Activated CD4-positive, alpha-beta T cell treated with anti-CD3 and anti-CD28 coated beads, Interleukin-2, Interleukin-6, amounts not matched to agents 100 ng/mL and 50 ng/mL, durations not matched to agents 16 hours and 8 hours (primary cell): ENCODE measurements at regions not wholly inside any gene's neighbourhood (a gene's known extent, or its start where the extent isn't known, plus 50 kb on each side); places are given as distances from the start of the nearest gene placed in this dataset.

Source experiments
- DNase-seq: peaks from one replicate; pipeline ENCODE4 v3.0.0-alpha.2; 2020

GRCh38 chr14:51479584-51480325, 172.0 kb upstream of the FRMD6 start:
- no peak for DNase-seq

GRCh38 chr14:51481643-51482042, 170.1 kb upstream of the FRMD6 start:
- no peak for DNase-seq

GRCh38 chr14:51482102-51482501, 169.6 kb upstream of the FRMD6 start:
- DNase-seq, result no peak

DNA sequence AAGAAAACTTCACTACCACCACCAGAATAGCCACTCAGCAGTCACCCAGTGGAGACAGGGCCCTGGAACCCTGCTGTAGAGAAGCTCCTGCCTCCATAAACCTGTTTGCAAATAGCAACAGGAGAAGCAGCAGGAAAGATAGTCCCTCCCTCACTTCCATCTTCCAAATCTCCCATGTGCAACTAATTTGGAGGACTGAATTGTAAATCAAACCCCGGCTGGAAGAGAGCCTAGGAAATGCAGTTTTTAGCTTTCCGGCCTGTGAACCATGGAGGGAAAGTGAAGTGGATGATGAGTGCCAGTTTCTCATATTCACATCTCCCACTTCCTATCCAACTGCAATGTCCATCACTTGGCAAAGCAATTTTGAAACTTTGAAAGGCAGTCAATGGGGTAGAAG, 167.2 kb upstream of the FRMD6 start:
- no peak for DNase-seq

- no peak for DNase-seq
These were observed 166.0 kb upstream of the FRMD6 start for GRCh38 chr14:51485733-51486132.

- DNase-seq, result no peak
These were observed 163.9 kb upstream of the FRMD6 start for GRCh38 chr14:51487848-51488247.

GRCh38 chr14:51488569-51489220, 163.0 kb upstream of the FRMD6 start:
- no peak for DNase-seq

DNA sequence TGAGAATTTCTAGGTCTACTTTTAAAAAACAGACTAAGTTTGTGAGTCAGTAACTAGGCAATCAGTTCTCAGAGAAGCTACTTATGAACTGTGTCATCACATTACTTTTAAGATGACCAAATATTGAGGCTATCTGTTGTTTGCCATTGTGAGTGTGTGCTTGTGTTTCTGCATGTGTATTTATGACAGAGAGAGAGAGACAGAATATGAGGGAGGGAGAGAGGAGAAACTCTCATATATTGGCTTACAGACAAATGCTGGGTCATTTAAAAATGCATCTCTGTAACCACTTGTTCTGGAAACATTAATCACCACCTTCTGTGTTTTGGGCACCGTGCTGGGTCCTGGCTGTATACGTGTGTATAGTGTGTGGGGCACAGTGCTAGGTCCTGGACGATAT, 161.5 kb upstream of the FRMD6 start:
- DNase-seq, result no peak

GRCh38 chr14:51491036-51491545, 160.6 kb upstream of the FRMD6 start:
- no peak for DNase-seq

GRCh38 chr14:51491776-51492175, 159.9 kb upstream of the FRMD6 start:
- DNase-seq, result no peak

DNA sequence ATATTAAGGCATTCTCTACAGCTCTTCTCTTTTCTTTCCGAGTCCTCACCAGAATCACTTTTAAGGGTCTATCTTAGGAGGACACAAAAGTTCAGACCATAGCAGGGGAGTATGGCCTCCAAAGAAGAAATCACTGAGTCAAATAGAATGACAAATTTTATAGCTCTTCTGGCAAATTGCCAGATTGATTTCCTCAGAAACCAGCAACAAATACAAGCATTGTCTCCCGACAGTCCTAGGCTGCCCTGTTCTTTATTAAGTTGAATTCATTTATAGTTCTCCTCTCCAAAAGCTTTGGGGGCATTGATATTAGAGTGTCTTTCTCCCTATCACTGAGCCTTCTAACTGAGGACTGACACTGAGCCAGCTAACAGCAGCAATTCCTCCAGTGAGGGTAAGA, 156.4 kb upstream of the FRMD6 start:
- DNase-seq, result no peak

- DNase-seq, result no peak
These were observed 153.1 kb upstream of the FRMD6 start for GRCh38 chr14:51498411-51499227.

- no peak for DNase-seq
These were observed 150.9 kb upstream of the FRMD6 start for GRCh38 chr14:51500776-51501175.

- no peak for DNase-seq
These were observed 150.0 kb upstream of the FRMD6 start for GRCh38 chr14:51501746-51502145.

- DNase-seq, result no peak
These were observed 147.0 kb upstream of the FRMD6 start for GRCh38 chr14:51504669-51505068.

- no peak for DNase-seq
These were observed 144.2 kb upstream of the FRMD6 start for GRCh38 chr14:51507511-51507905.

DNA sequence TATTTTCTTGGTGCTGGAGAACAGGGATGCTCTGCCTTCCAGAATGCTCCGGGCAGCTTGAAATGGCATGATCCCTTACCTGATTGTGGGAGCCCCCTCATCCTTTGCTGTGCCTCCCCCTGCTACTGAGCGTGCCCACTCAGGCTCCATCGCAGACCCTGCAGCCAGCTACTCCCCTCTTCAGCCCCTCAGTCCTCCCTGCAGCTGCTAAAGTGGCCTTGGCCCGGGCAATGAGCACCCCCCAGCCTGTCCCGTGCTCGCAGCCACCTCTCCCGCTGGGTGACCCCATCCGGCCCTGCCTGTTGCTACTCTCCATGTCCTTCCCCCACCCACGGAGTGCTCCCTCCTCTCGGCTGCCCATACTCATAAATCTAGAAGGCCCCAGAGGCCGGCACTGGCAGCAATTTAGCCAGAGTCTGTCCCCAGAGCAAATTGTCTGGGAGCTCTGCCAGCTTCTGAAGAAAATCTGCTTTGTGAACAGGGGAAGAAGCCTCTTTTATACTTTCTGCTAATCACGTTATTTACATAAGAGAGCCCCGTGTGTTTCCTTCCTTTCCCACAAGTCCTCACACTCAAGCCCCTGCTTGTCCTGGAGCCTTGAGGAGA, 143.7 kb upstream of the FRMD6 start:
- DNase-seq, result no peak

- DNase-seq, result no peak
These were observed 140.4 kb upstream of the FRMD6 start for GRCh38 chr14:51511265-51511664.

- no peak for DNase-seq
These were observed 139.4 kb upstream of the FRMD6 start for GRCh38 chr14:51512316-51512715.

DNA sequence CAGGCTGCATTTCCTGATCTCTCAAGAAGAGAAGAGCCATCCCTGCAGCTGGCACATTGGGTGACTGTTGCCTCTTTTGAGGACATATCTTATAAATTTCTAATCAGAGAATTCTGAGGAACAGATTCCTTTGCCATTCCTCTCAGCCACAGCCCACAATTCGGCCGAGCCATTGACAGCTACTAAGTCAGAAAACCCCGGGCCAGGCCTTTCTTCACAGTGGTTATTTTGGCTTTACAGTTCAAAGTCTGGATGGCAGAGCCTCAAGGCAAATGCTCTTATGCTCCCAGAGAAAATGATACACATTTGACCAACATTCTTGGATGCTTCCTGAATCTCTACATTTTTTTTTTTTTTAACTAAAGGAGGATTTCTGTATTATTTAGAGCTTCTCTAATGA, 138.4 kb upstream of the FRMD6 start:
- DNase-seq, result no peak

DNA sequence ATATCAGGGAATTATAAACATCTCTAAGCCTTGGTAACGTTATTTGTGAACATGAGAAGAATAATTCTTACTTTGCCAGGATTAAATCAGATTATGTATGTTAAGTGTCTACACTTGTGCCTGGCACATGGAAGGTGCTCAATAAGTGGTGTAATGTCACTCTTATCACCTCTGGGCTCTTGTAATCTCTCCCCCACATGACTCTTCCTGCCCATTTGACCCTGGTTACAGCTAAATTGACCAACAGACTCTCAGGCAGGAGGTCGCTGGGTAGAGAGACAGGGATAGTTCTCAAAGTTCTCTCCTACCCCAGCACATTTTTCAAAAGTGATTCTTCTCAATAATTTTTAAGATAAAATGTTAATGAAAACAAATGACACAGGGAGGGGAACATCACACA, 137.8 kb upstream of the FRMD6 start:
- no peak for DNase-seq

- no peak for DNase-seq
These were observed 136.1 kb upstream of the FRMD6 start for GRCh38 chr14:51515611-51516010.

GRCh38 chr14:51516706-51517395, 134.9 kb upstream of the FRMD6 start:
- no peak for DNase-seq
